H1 (cell line): ENCODE measurements at regions not wholly inside any gene's neighbourhood (a gene's known extent, or its start where the extent isn't known, plus 50 kb on each side); places are given as distances from the start of the nearest gene placed in this dataset.

Source experiments
- CTCF ChIA-PET: fragments of 300-600 bp; sonication (Branson Sonifier 250); formaldehyde crosslinking; loops from one replicate; lab custom pipeline; 2021; ENCODE audit not compliant: partially characterized antibody; lab: Charles Lee
- POLR2A ChIA-PET: fragments of 300-600 bp; sonication (Branson Sonifier 250); formaldehyde crosslinking; loops from one replicate; lab custom pipeline; 2021; ENCODE audit warnings: inconsistent platforms; ENCODE audit not compliant: partially characterized antibody; lab: Charles Lee
- DNase-seq, 2 experiments: peaks; one replicate each; pipeline versions ENCODE4 v3.0.0 to v3.0.0-alpha.2; 2010 to 2022; ENCODE audit warnings: low spot score in 2 of 2, low read depth in 1 of 2, mixed read lengths in 1 of 2
- FAIRE-seq: peaks from 2 replicates; lab custom pipeline; 2011; peaks lifted over from hg19 to GRCh38; lab: Jason Lieb, UNC
- H2AFZ ChIP-seq: 2 replicates; pipeline ENCODE4 v1.8.1; 2012; ENCODE audit warnings: low read length, inconsistent platforms
- H2AK5ac ChIP-seq: 2 replicates; pipeline ENCODE4 v1.6.1; 2013; ENCODE audit warnings: low read depth, low read length
- H2BK120ac ChIP-seq: replicated peaks from 2 replicates; pipeline ENCODE3; 2013; ENCODE audit warnings: low read depth, low read length, inconsistent platforms
- H2BK12ac ChIP-seq: 2 replicates; pipeline ENCODE4 v1.6.1; 2013; ENCODE audit warnings: low read depth, low read length
- H2BK15ac ChIP-seq: 2 replicates; pipeline ENCODE4 v1.6.1; 2013; ENCODE audit warnings: low read length
- H2BK20ac ChIP-seq: 2 replicates; pipeline ENCODE4 v1.6.1; 2013; ENCODE audit warnings: low read length
- H2BK5ac ChIP-seq: 2 replicates; pipeline ENCODE4 v1.6.1; 2013; ENCODE audit warnings: low read depth, low read length
- H3K14ac ChIP-seq: 2 replicates; pipeline ENCODE4 v1.6.1; 2013; ENCODE audit warnings: inconsistent platforms; ENCODE audit not compliant: insufficient read length
- H3K18ac ChIP-seq: 2 replicates; pipeline ENCODE4 v1.6.1; 2013; ENCODE audit warnings: low read length; ENCODE audit errors: extremely low read depth
- H3K23ac ChIP-seq: 2 replicates; pipeline ENCODE4 v1.6.1; 2013; ENCODE audit warnings: inconsistent platforms; ENCODE audit not compliant: insufficient read length
- H3K23me2 ChIP-seq: 2 replicates; pipeline ENCODE4 v1.6.1; 2013; ENCODE audit warnings: low read depth, low read length
- H3K27ac ChIP-seq: 2 replicates; pipeline ENCODE4 v1.6.1; 2011; ENCODE audit warnings: low read depth, low read length, inconsistent platforms
- H3K27me3 ChIP-seq, 4 experiments: replicated peaks in 1 of 4; 1 replicate in 1 of 4; 2 replicates in 3 of 4; pipeline versions ENCODE4 v1.6.1 to v1.8.1; 2011 to 2013; ENCODE audit warnings: low read length in 3 of 4, mild to moderate bottlenecking in 3 of 4, inconsistent platforms in 2 of 4, mixed read lengths in 2 of 4, moderate library complexity in 1 of 4; ENCODE audit not compliant: control insufficient read depth in 3 of 4, insufficient read depth in 3 of 4; ENCODE audit errors: extremely low read depth in 1 of 4
- H3K36me3 ChIP-seq, 4 experiments: 2 replicates each; pipeline versions ENCODE4 v1.6.1 to v1.8.1; 2011 to 2013; ENCODE audit warnings: mild to moderate bottlenecking in 4 of 4, low read length in 3 of 4, moderate library complexity in 2 of 4, control low read depth in 1 of 4, inconsistent platforms in 1 of 4; ENCODE audit not compliant: insufficient read depth in 4 of 4, control insufficient read depth in 2 of 4
- H3K4ac ChIP-seq: replicated peaks from 2 replicates; pipeline ENCODE3; 2013; ENCODE audit warnings: low read length, low read depth, mixed read lengths, inconsistent platforms; ENCODE audit not compliant: insufficient read length
- H3K4me1 ChIP-seq, 4 experiments: replicated peaks in 1 of 4; 1 replicate in 1 of 4; 2 replicates in 3 of 4; pipeline versions ENCODE4 v1.6.1 to v1.8.1; 2011 to 2013; ENCODE audit warnings: low read length in 3 of 4, inconsistent platforms in 2 of 4, mixed read lengths in 1 of 4; ENCODE audit not compliant: insufficient read depth in 4 of 4, control insufficient read depth in 3 of 4
- H3K4me2 ChIP-seq, 2 experiments: 2 replicates each; pipeline versions ENCODE4 v1.6.1 to v1.8.1; 2011 to 2013; ENCODE audit warnings: low read depth in 2 of 2, low read length in 2 of 2, control low read depth in 1 of 2, inconsistent platforms in 1 of 2, mild to moderate bottlenecking in 1 of 2; ENCODE audit not compliant: insufficient read depth in 1 of 2
- H3K4me3 ChIP-seq, 4 experiments: fragments of 200-600, 300-600 bp in 1 of 4; sonication (generic), shearing (Covaris generic), sonication (Bioruptor Twin) in 1 of 4; 2 replicates each; pipeline versions ENCODE4 v1.5.1 to v1.8.1; 2011 to 2016; ENCODE audit warnings: low read length in 4 of 4, low read depth in 3 of 4, control low read depth in 2 of 4, inconsistent platforms in 2 of 4, mild to moderate bottlenecking in 2 of 4, mixed read lengths in 1 of 4, moderate library complexity in 1 of 4; ENCODE audit not compliant: insufficient read depth in 2 of 4; ENCODE audit errors: extremely low read depth in 1 of 4
- H3K56ac ChIP-seq: replicated peaks from 2 replicates; pipeline ENCODE3; 2013; ENCODE audit warnings: low read depth, mild to moderate bottlenecking, mixed read lengths, low read length, inconsistent platforms; ENCODE audit not compliant: insufficient read length
- H3K79me1 ChIP-seq: 2 replicates; pipeline ENCODE4 v1.6.1; 2013; ENCODE audit warnings: low read depth, low read length, control low read depth
- H3K79me2 ChIP-seq, 2 experiments: 2 replicates each; pipeline versions ENCODE4 v1.6.1 to v1.8.1; 2012 to 2013; ENCODE audit warnings: low read length in 2 of 2, mild to moderate bottlenecking in 2 of 2, inconsistent platforms in 1 of 2; ENCODE audit not compliant: insufficient read depth in 2 of 2, control insufficient read depth in 1 of 2
- H3K9ac ChIP-seq, 4 experiments: replicated peaks in 1 of 4; 1 replicate in 1 of 4; 2 replicates in 3 of 4; pipeline versions ENCODE4 v1.6.1 to v1.8.1; 2011 to 2013; ENCODE audit warnings: low read depth in 3 of 4, low read length in 3 of 4, control low read depth in 2 of 4, mild to moderate bottlenecking in 2 of 4, moderate library complexity in 2 of 4, inconsistent platforms in 1 of 4; ENCODE audit errors: extremely low read depth in 1 of 4
- H3K9me3 ChIP-seq, 2 experiments: 2 replicates each; pipeline versions ENCODE4 v1.6.1 to v1.8.1; 2012 to 2013; ENCODE audit warnings: mild to moderate bottlenecking in 2 of 2, moderate library complexity in 2 of 2, control low read depth in 1 of 2, inconsistent platforms in 1 of 2, low read depth in 1 of 2, low read length in 1 of 2, mixed read lengths in 1 of 2; ENCODE audit not compliant: insufficient read depth in 2 of 2
- H4K20me1 ChIP-seq, 2 experiments: replicated peaks in 1 of 2; 2 replicates each; pipeline versions ENCODE3 to v1.8.1; 2011 to 2013; ENCODE audit warnings: inconsistent platforms in 2 of 2, low read length in 2 of 2, mild to moderate bottlenecking in 1 of 2; ENCODE audit not compliant: insufficient read depth in 2 of 2, control insufficient read depth in 1 of 2
- H4K5ac ChIP-seq: 2 replicates; pipeline ENCODE4 v1.6.1; 2013; ENCODE audit warnings: low read length, low read depth, mixed read lengths, inconsistent platforms; ENCODE audit not compliant: insufficient read length
- H4K8ac ChIP-seq: 2 replicates; pipeline ENCODE4 v1.8.0; 2013; ENCODE audit warnings: mild to moderate bottlenecking, moderate library complexity, low read length, inconsistent platforms; ENCODE audit not compliant: insufficient read depth; ENCODE audit errors: extremely low read depth
- H4K91ac ChIP-seq: replicated peaks from 2 replicates; pipeline ENCODE3; 2013; ENCODE audit warnings: low read length, mixed read lengths, inconsistent platforms; ENCODE audit not compliant: insufficient read length
- RFX5 ChIP-seq: IDR thresholded peaks from 2 replicates; pipeline ENCODE4 v1.6.1; 2011; ENCODE audit warnings: low read depth, low read length, improper control_type of control experiment, borderline replicate concordance
- RXRA ChIP-seq: IDR thresholded peaks from 2 replicates; pipeline ENCODE4 v1.6.1; 2011; ENCODE audit warnings: low read depth, mild to moderate bottlenecking, low read length, moderate library complexity; ENCODE audit not compliant: insufficient read depth
- WGBS, 2 experiments: shearing (Covaris generic) in 1 of 2; methylation state at CpG; one replicate each; pipeline versions ENCODE4 v1.1.6 to v1.1.7; 2013 to 2015; ENCODE audit warnings: low lambda C conversion rate in 2 of 2, mixed read lengths in 2 of 2, inconsistent platforms in 1 of 2, low coverage in 1 of 2, missing lambda C conversion rate in 1 of 2; ENCODE audit not compliant: insufficient replicate concordance in 2 of 2, insufficient coverage in 1 of 2, insufficient read length in 1 of 2; ENCODE audit errors: extremely low coverage in 1 of 2, missing lambda C conversion rate in 1 of 2; 5-methylcytosine and 5-hydroxymethylcytosine counted together

- Histone ChIP-seq H3K9me3 (no peaks in the 10 kb centered on the region), H2BK5ac (no peak overlapping the region), H4K5ac (no peak overlapping the region), H3K4me3 (no peak overlapping the region), H3K79me1 (no peaks in the 10 kb centered on the region), H3K79me2 (no peaks in the 10 kb centered on the region), H3K4me1 (peaks cover 0 to 15% (median 5%) of the 10 kb centered on the region in 4 experiments; a peak in 2 of 7 replicates), H2BK120ac (no peak overlapping the region), H3K18ac (no peak overlapping the region), H3K14ac (no peak overlapping the region), H4K20me1 (no peaks in the 10 kb centered on the region), H3K23ac (no peak overlapping the region), H2BK20ac (no peak overlapping the region), H3K27ac (no peak overlapping the region), H3K56ac (no peak overlapping the region), H4K8ac (no peak overlapping the region), H3K9ac (no peak overlapping the region), H2BK12ac (no peak overlapping the region), H3K4me2 (no peak overlapping the region), H3K36me3 (no peaks in the 10 kb centered on the region), H2AK5ac (no peak overlapping the region), H2BK15ac (no peak overlapping the region), H3K4ac (no peak overlapping the region), H2AFZ (no peak overlapping the region), H4K91ac (no peak overlapping the region), H3K27me3 (no peaks in the 10 kb centered on the region), H3K23me2 (no peaks in the 10 kb centered on the region)
- CTCF ChIA-PET: interaction anchor here (0.6 to 1.3 kb wide), 4 partner anchors 78 to 408 kb away, joined by 3 to 7 read pairs (median 4); no protein-coding TSS in a partner anchor
- 83% methylated on average over 1 of the region's 1 CpG; no CpG with 5 or more reads in 1 of the 2 experiments for WGBS, 2 experiments
- no peak for FAIRE-seq
- POLR2A ChIA-PET: no interaction called here
- no peak for DNase-seq
- TF ChIP-seq RXRA: no peak
- TF ChIP-seq RFX5: no peak
Measured at GRCh38 chr12:75628511-75628910, 117.1 kb upstream of the KRR1 start.
